Prostate gland (tissue), 2 donors: ENCODE measurements at regions not wholly inside any gene's neighbourhood (a gene's known extent, or its start where the extent isn't known, plus 50 kb on each side); places are given as distances from the start of the nearest gene placed in this dataset.
A peak's percentile ranks its signal among the peaks of the same experiment; 100 is the strongest.

ENCODE experiments used
- DNase-seq: peaks from one replicate; pipeline ENCODE4 v3.0.0-alpha.2; 2019; ENCODE audit warnings: low spot score
- H3K27ac ChIP-seq, 2 donors: fragments of 200-600 bp; sonication (generic); 2 replicates each; pipeline ENCODE4 v1.5.1; 2017 to 2019
- H3K27me3 ChIP-seq: fragments of 200-600 bp; sonication (generic); replicated peaks from 2 replicates; pipeline ENCODE4 v1.5.1; 2019; ENCODE audit not compliant: insufficient read depth
- H3K36me3 ChIP-seq, 2 donors: fragments of 200-600 bp; sonication (generic); 1 replicate in 1 of 2; 2 replicates in 1 of 2; pipeline versions ENCODE4 v1.5.1 to v1.8.1; 2017 to 2019
- H3K4me1 ChIP-seq: fragments of 200-600 bp; sonication (generic); replicated peaks from 2 replicates; pipeline ENCODE4 v1.5.1; 2019
- H3K4me3 ChIP-seq, 2 donors: fragments of 200-600 bp; sonication (generic); 2 replicates each; pipeline ENCODE4 v1.5.1; 2017 to 2019
- H3K9me3 ChIP-seq: fragments of 200-600 bp; sonication (generic); 2 replicates; pipeline ENCODE4 v1.5.1; 2017
- CTCF ChIP-seq, 4 experiments: fragments of 200-600 bp in 2 of 4; fragments of 450-650 bp in 2 of 4; sonication (generic) in 2 of 4; IDR thresholded peaks; 1 replicate in 3 of 4; 2 replicates in 1 of 4; pipeline ENCODE4 v1.5.1; 2016 to 2019; ENCODE audit warnings: antibody characterized with exemption in 4 of 4, mild to moderate bottlenecking in 2 of 4, moderate library complexity in 2 of 4
- POLR2A ChIP-seq: fragments of 450-650 bp; IDR thresholded peaks from one replicate; pipeline ENCODE4 v1.6.1; 2016; ENCODE audit warnings: antibody characterized with exemption, mild to moderate bottlenecking
- POLR2AphosphoS5 ChIP-seq: sonication (generic); formaldehyde crosslinking; IDR thresholded peaks from one replicate; pipeline ENCODE4 v1.6.1; 2017; ENCODE audit warnings: antibody characterized with exemption
- WGBS: methylation state at CpG from one replicate; pipeline ENCODE4 v1.1.5; 2018; 5-methylcytosine and 5-hydroxymethylcytosine counted together
- intact Hi-C: fragments of 100-400 bp; cut with DNase I; formaldehyde crosslinking; loops from one replicate; pipeline ENCODE4 v1.14.2; 2022

- TF ChIP-seq POLR2AphosphoS5, result no peak
- TF ChIP-seq CTCF (IDR thresholded peaks at IDR 0.05), result no peak
- TF ChIP-seq POLR2A, result no peak
- intact Hi-C loops, result no loop called here
Observed at GRCh38 chr10:31099664-31100063, 68.0 kb upstream of the ZNF438 start.

GRCh38 chr10:31100115-31100601, 68.5 kb upstream of the ZNF438 start:
- DNase-seq, result no peak
- no peak for TF ChIP-seq POLR2AphosphoS5
- TF ChIP-seq CTCF (IDR thresholded peaks at IDR 0.05), result no peak
- no peak for TF ChIP-seq POLR2A
- intact Hi-C loops, result no loop called here

More at GRCh38 chr10:31099664-31100063, 68.0 kb upstream of the ZNF438 start:
- WGBS, result 49% methylated on average over 10 of the region's 10 CpGs
- Histone ChIP-seq H3K27me3 (no peaks in the 10 kb centered on the region), H3K27ac (no peak overlapping the region), H3K9me3 (no peaks in the 10 kb centered on the region), H3K36me3 (no peaks in the 10 kb centered on the region), H3K4me1 (no peaks in the 10 kb centered on the region), H3K4me3 (no peak overlapping the region)
- peak; percentile 46 for DNase-seq

GRCh38 chr10:31100662-31101061, 69.0 kb upstream of the ZNF438 start:
- WGBS, result 86% methylated on average over 8 of the region's 8 CpGs
- H3K9me3 ChIP-seq, result no peaks in the 10 kb centered on the region
- no peaks in the 10 kb centered on the region for H3K4me1 ChIP-seq
- no peak overlapping the region for H3K27ac ChIP-seq
- TF ChIP-seq POLR2AphosphoS5, result no peak
- no peak for TF ChIP-seq CTCF (IDR thresholded peaks at IDR 0.05)
- no peak for TF ChIP-seq POLR2A
- no peaks in the 10 kb centered on the region for H3K36me3 ChIP-seq
- H3K27me3 ChIP-seq, result no peaks in the 10 kb centered on the region
- DNase-seq, result no peak
- H3K4me3 ChIP-seq, result no peak overlapping the region
- intact Hi-C loops, result no loop called here

More at GRCh38 chr10:31100115-31100601, 68.5 kb upstream of the ZNF438 start:
- H3K27me3 ChIP-seq, result no peaks in the 10 kb centered on the region
- H3K4me3 ChIP-seq, result no peak overlapping the region
- no peaks in the 10 kb centered on the region for H3K4me1 ChIP-seq
- no peaks in the 10 kb centered on the region for H3K36me3 ChIP-seq
- WGBS, result 77% methylated on average over 1 of the region's 1 CpG
- H3K27ac ChIP-seq, result no peak overlapping the region
- H3K9me3 ChIP-seq, result no peaks in the 10 kb centered on the region

- DNase-seq, result no peak
- WGBS, result 76% methylated on average over 4 of the region's 4 CpGs
- no peak overlapping the region for H3K27ac ChIP-seq
- H3K36me3 ChIP-seq, result no peaks in the 10 kb centered on the region
- TF ChIP-seq CTCF (IDR thresholded peaks at IDR 0.05) (no peak), POLR2AphosphoS5 (no peak), POLR2A (no peak)
- intact Hi-C loops, result no loop called here
- H3K27me3 ChIP-seq, result no peaks in the 10 kb centered on the region
- H3K9me3 ChIP-seq, result no peaks in the 10 kb centered on the region
- H3K4me3 ChIP-seq, result no peak overlapping the region
- no peaks in the 10 kb centered on the region for H3K4me1 ChIP-seq
Observed at GRCh38 chr10:31101123-31101522, 69.5 kb upstream of the ZNF438 start.

- H3K27me3 ChIP-seq, result no peaks in the 10 kb centered on the region
- intact Hi-C loops, result no loop called here
- DNase-seq, result peak; percentile 73
- no peaks in the 10 kb centered on the region for H3K36me3 ChIP-seq
- no peaks in the 10 kb centered on the region for H3K9me3 ChIP-seq
- TF ChIP-seq POLR2AphosphoS5 (peak; percentile 77), POLR2A (no peak)
- no peaks in the 10 kb centered on the region for H3K4me1 ChIP-seq
- no peak overlapping the region for H3K4me3 ChIP-seq
- H3K27ac ChIP-seq, result no peak overlapping the region
- WGBS, result 16% methylated on average over 2 of the region's 2 CpGs
Observed at GRCh38 chr10:31102421-31102820, 70.8 kb upstream of the ZNF438 start.
